Inflammatory macrophage (primary cell): ENCODE measurements at regions not wholly inside any gene's neighbourhood (a gene's known extent, or its start where the extent isn't known, plus 50 kb on each side); places are given as distances from the start of the nearest gene placed in this dataset.
"Not testable (repeated sequence)": the region's sequence is repeated elsewhere in the genome, so short reads cannot be mapped to it uniquely, and the experiment has no call there.

Experiments used
- DNase-seq, 2 donors: peaks; one replicate each; pipeline ENCODE4 v3.0.0-alpha.2; 2020 to 2022

DNA sequence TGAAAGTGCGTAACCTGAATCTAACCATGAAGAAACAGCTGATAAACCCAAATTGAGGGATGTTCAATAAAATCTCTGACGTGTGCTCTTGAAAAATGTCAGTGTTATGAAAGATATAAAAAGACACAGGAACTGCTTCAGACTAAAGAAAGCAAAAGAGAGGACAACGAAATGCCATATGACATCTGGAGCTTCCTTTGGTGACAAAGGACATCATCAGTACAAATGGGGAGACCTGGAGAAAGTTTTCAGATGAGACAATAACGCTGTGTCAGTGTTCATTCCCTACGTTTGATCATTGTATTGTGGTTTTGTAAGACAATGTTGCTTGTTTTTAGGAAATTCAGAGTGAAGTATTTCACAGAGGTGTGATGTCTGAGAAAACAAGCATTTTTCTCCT is 125.9 kb upstream of the MAP1LC3B2 start:
- DNase-seq = no peak

GRCh38 chr12:116434155-116435011 is 124.8 kb upstream of the MAP1LC3B2 start:
- DNase-seq = peak; percentile 71 to 83

DNA sequence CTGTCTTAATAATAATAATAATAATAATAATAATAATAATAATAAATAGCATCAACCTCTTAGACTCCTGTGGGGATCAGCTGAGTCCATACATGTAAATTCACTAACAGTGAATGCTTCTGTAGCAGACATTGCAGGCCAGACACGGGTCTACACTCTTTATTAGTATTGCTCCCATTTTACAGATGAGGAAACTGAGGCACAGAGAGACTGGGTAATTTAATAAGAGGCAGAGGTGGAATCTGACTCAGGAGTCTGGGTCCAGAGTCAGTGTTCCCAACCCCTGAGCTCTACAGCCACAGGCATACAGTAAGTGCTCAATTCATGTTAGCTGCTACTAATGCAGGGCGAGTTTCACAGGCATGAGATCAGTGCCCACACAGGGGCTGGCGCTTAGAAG is 123.2 kb upstream of the MAP1LC3B2 start:
- DNase-seq = no peak

- DNase-seq = no peak
Observed at GRCh38 chr12:116436561-116437249, 122.5 kb upstream of the MAP1LC3B2 start.

GRCh38 chr12:116441292-116441691 is 117.9 kb upstream of the MAP1LC3B2 start:
- DNase-seq = peak; percentile 85 to 93

DNA sequence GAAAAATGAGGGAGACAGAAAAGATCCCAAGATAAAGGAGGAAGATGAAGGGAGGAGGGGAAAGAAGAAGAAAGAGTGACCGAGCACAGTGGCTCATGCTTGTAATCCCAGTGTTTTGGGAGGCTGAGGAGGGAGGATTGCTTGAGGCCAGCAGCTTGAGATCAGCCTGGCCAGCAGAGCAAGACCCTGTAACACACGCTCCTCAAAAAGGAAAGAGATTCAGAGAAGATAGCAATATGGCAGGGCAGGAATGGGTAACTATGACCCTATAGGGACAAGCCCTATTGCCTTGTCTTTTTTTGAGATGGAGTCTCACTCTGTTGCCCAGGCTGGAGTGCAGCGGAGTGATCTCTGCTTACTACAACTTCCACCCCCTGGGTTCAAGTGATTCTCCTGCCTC is 116.9 kb upstream of the MAP1LC3B2 start:
- DNase-seq = no peak

DNA sequence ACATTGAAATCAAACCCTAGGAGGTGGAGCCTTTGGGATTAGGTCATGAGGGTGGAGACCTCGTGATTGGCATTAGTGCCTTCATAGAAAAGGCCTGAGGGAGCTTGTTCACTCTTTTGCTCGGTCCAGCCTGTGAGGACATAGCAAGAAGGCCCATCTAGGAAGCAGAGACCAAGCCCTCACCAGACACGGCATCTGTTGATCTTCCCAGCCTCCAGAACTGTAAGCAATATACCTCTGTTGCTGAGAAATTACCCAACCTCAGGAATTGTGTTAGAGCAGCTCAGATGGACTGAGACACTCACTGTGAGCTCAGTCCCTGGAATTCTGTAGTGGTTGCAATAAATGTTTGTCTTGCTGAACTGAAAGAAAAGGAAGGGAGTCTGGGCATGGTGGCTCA is 116.2 kb upstream of the MAP1LC3B2 start:
- no peak for DNase-seq

- DNase-seq = peak; percentile 90 to 94
Observed at GRCh38 chr12:116443821-116444589, 115.2 kb upstream of the MAP1LC3B2 start.

DNA sequence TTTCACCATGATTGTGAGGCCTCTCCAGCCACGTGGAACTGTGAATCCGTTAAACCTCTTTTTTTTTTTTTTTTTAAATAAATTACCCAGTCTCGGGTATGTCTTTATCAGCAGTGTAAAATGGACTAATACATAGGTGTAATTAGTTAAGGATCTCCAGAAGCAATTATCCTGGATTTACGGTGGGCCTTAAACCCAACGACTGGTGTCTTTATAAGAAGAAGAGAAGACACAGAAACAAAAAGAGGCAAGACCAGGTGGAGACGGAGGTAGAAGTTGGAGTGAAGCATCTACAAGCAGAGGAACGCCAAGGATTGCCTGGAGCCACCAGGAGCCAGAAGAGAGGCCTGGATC is 114.6 kb upstream of the MAP1LC3B2 start:
- DNase-seq = no peak

GRCh38 chr12:116448165-116448739 is 110.9 kb upstream of the MAP1LC3B2 start:
- DNase-seq = no peak

DNA sequence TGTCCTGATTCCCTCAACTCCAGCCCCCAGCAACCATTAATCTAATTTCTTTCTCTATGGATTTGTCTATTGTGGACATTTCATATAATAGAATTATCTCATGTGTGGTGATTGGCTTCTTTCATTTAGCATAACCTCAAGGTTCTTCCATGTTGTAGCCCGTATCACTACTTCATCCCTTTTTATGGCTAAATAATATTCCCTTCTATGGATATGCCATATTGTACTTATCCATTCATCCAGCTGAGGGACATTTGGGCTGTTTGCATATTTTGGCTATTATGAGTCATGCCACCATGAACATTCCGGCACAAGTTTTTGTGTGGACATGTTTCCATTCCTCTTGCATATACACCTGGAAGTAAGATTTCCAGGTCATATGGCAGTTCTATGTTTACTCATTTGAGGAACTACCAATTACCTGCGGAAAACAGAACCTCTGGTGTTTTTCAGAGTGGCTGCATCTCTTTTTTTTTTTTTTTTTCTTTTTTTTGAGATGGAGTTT is 108.7 kb upstream of the MAP1LC3B2 start:
- DNase-seq = no peak

DNA sequence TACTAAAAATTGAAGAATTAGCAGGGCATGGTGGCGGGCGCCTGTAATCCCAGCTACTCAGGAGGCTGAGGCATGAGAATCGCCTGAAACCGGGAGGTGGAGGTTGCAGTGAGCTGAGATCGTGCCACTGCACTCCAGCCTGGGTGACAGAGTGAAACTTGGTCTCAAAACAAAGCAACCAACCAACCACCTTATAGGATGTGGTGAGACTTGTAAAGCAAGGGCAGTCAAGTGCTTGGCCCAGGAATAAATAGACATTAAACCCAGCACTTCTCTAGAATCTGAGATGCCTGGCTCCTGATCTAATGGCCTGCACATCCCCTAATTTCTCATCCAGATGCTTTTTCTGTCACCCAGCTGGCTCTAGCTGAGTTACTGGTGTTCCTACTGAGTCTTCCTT is 106.2 kb upstream of the MAP1LC3B2 start:
- DNase-seq = not testable (repeated sequence)

- DNase-seq = no peak
Observed at GRCh38 chr12:116453631-116454030, 105.5 kb upstream of the MAP1LC3B2 start.

DNA sequence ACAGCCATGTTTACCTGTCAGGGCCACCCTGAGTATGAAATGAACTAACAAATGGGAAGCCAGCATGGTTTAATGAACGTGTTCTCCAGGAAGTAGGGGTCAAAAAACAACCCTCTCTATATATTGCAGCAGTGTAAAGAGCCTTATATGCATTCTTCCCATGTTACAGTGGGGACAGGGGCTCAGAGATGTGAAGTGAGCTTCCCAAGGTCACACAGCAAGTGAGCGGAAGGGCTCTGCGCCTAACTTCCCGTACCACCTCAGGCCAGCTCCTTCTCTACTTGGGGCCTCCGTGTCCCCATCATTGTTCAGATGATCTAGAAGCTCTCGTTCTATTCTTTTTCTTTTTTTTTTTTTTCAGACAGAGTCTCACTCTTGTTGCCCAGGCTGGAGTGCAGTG is 105.1 kb upstream of the MAP1LC3B2 start:
- DNase-seq = no peak

- DNase-seq = no peak
Observed at GRCh38 chr12:116454950-116455447, 104.2 kb upstream of the MAP1LC3B2 start.

GRCh38 chr12:116455540-116456329 is 103.4 kb upstream of the MAP1LC3B2 start:
- DNase-seq = peak; percentile 44 to 57

DNA sequence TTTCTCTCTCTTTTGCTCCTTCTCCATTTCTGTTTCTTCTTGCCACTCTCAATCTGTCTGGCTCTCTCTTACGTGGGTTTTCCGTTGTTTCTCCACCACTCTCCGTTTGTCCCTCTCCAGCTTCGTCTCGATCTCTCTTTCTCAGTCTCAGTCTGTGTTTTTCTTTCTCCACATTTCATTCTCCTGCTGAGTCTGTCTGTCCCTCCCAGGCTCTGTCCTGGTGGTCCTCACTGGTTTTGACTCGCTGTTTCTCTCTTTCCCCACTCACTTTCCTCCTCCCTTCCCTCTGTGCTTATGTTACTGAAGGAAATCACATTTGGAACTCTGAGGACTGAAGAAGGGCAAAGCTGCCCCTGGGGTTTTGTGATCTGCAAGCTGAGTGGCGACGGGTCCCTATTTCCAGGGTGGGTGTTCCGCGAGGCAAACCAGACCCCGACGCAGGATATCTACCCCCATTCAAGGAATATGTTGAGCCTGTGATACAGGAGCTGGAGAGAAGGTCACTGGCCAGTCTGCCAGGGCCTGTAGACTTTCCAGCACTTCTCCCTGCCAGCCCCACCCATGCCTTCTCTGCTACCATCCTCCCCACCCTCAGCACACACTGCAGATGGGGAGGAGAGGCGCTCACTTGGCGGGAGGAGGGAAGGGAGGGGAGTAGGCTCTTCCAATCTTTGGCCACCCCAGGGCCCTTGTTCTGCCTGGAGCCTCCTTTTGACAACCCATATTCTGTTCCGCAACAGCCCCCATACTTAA is 102.7 kb upstream of the MAP1LC3B2 start:
- DNase-seq = no peak

DNA sequence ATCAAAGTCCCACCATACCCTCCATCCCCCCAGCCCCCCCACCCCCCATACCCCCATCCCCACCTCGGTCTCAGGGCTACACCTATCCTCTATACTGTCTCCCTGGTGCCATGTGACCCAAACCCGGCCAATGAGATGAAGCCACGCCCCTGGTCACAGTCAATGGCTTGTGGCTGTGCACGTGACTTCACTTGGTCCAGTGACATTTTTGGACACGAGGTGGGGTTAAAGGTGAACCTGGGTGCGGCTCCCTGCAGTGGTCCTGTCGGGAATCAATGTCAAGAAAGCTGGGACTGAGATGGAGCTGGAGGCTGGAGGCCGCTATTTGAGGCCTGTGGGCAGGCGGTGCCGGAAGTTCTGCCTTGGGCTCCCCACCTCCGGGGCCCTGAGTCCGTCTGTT is 100.7 kb upstream of the MAP1LC3B2 start:
- no peak for DNase-seq

DNA sequence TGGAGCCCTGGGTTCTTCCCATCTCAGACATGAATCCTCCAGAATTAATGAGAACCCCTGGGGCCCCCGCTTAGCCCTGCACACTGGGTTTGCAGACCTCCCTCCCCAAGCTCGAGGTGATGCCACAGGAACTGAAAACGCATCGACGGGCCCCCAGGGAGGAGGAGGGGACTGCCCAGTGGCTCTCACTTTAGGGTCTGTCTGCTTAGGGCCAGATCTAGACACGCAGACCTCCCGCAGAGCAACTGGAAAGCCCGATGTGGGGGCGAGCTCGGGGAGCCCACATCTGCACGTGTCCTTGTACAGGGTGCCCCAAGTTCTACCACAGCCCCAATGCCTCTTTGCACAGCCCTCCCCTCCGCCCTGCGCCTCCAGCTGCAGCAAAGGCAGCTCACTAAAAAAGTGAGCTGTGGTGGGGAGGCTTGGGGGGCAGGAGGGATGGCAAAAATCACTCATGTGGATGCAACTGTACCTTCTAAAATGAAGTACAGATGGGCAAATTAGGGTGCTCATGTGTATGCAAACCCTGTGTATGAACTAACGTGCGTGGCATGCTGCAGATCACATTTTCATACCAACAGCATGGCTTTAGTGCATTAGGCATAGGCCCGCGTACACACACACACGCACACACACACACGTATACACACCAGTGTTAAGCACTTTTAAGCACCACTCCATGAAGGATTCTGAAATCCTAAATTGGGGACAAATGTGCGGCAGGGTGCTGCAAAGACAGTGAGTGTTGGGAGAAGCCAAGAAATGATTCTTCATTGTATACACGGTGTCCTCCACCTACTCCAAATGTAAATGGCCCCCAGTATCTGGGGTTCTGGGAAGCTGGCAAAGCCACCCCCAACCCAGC is 99.9 kb upstream of the MAP1LC3B2 start:
- DNase-seq = no peak
